Activated CD8-positive, alpha-beta T cell treated with anti-CD3 and anti-CD28 coated beads, Interleukin-2, amount 10 ng/mL, durations not matched to agents 7 days and 5 days (primary cell): ENCODE measurements at regions not wholly inside any gene's neighbourhood (a gene's known extent, or its start where the extent isn't known, plus 50 kb on each side); places are given as distances from the start of the nearest gene placed in this dataset.
"Not testable (repeated sequence)": the region's sequence is repeated elsewhere in the genome, so short reads cannot be mapped to it uniquely, and the experiment has no call there.

ENCODE experiments used
- ATAC-seq: fragments of 150-1000 bp; cut with Tn5 transposase; one replicate; pipeline ENCODE4 v1.10.0; 2021; ENCODE audit warnings: moderate library complexity
- CTCF ChIA-PET: fragments of 350-600 bp; sonication (Branson Sonifier 250); formaldehyde crosslinking; loops from one replicate; lab custom pipeline; 2021; ENCODE audit warnings: antibody characterized with exemption; lab: Charles Lee
- POLR2A ChIA-PET: fragments of 350-600 bp; sonication (Branson Sonifier 250); formaldehyde crosslinking; loops from one replicate; lab custom pipeline; 2021; ENCODE audit warnings: antibody characterized with exemption; lab: Charles Lee
- DNase-seq: peaks from one replicate; pipeline ENCODE4 v3.0.0-alpha.2; 2020
- H3K27ac Mint-ChIP-seq: one replicate; pipeline ENCODE4 v1.8.0; 2021; ENCODE audit warnings: mild to moderate bottlenecking, mixed read lengths
- H3K27me3 Mint-ChIP-seq: one replicate; pipeline ENCODE4 v1.8.0; 2021; ENCODE audit warnings: low read depth, mixed read lengths
- H3K36me3 Mint-ChIP-seq: one replicate; pipeline ENCODE4 v1.8.0; 2021; ENCODE audit warnings: low read depth, mixed read lengths
- H3K4me1 Mint-ChIP-seq: one replicate; pipeline ENCODE4 v1.8.0; 2021; ENCODE audit warnings: low read depth, mixed read lengths
- H3K4me3 Mint-ChIP-seq: one replicate; pipeline ENCODE4 v1.8.0; 2021; ENCODE audit warnings: mild to moderate bottlenecking, mixed read lengths
- H3K9me3 Mint-ChIP-seq: one replicate; pipeline ENCODE4 v1.8.0; 2022; ENCODE audit warnings: mixed read lengths; ENCODE audit not compliant: insufficient read depth

DNA sequence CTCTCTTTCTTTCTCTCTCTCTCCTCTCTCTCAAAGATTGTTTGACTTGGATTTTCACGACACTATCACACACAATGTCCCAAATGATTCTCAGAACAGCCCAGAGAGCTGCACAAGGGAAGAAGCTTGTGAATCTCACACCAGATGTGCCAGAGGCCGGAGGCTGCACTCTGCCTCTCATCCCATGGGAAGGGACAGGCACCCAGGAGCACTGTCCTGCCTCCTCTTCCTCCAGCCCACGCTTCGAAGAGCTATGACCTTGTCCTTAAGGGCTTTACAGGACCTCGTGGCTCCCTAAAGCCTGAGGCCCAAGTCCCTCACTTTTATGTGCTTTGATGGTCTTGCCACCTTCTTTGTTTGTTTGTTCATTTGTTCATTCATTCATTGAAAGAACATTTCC is 267.6 kb downstream of the FAM43A start:
- Mint-ChIP-seq H3K4me1 (no peaks in the 10 kb centered on the region), H3K9me3 (no peaks in the 10 kb centered on the region), H3K27me3 (peaks cover 5% of the 10 kb centered on the region), H3K36me3 (no peaks in the 10 kb centered on the region), H3K27ac (no peak overlapping the region), H3K4me3 (no peak overlapping the region)
- ChIA-PET CTCF (interaction anchor here (1.6 kb wide), 1 partner anchor 271 kb away, joined by 6 read pairs; no protein-coding TSS in a partner anchor), POLR2A (no interaction called here)
- no peak for ATAC-seq
- DNase-seq: no peak

- Mint-ChIP-seq H3K27me3 (no peaks in the 10 kb centered on the region), H3K36me3 (no peaks in the 10 kb centered on the region), H3K4me3 (no peak overlapping the region), H3K4me1 (no peaks in the 10 kb centered on the region), H3K9me3 (no peaks in the 10 kb centered on the region), H3K27ac (no peak overlapping the region)
- DNase-seq (no peak), ATAC-seq (no peak)
- ChIA-PET CTCF (no interaction called here), POLR2A (no interaction called here)
Observed at GRCh38 chr3:194955546-194955945, 269.9 kb downstream of the FAM43A start.

- POLR2A ChIA-PET: no interaction called here
- CTCF ChIA-PET: no interaction called here
- no peak overlapping the region for H3K4me3 Mint-ChIP-seq
- H3K27me3 Mint-ChIP-seq: no peaks in the 10 kb centered on the region
- DNase-seq (no peak), ATAC-seq (no peak)
- no peaks in the 10 kb centered on the region for H3K9me3 Mint-ChIP-seq
- H3K27ac Mint-ChIP-seq: no peak overlapping the region
- no peaks in the 10 kb centered on the region for H3K4me1 Mint-ChIP-seq
- H3K36me3 Mint-ChIP-seq: no peaks in the 10 kb centered on the region
Observed at GRCh38 chr3:194955979-194956696, 270.5 kb downstream of the FAM43A start.

- ChIA-PET CTCF (no interaction called here), POLR2A (no interaction called here)
- Mint-ChIP-seq H3K27me3 (no peaks in the 10 kb centered on the region), H3K4me1 (no peaks in the 10 kb centered on the region), H3K4me3 (no peak overlapping the region), H3K27ac (no peak overlapping the region), H3K36me3 (no peaks in the 10 kb centered on the region), H3K9me3 (no peaks in the 10 kb centered on the region)
- DNase-seq: no peak
- ATAC-seq: no peak
Observed at GRCh38 chr3:194956697-194957396, 271.2 kb downstream of the FAM43A start.

DNA sequence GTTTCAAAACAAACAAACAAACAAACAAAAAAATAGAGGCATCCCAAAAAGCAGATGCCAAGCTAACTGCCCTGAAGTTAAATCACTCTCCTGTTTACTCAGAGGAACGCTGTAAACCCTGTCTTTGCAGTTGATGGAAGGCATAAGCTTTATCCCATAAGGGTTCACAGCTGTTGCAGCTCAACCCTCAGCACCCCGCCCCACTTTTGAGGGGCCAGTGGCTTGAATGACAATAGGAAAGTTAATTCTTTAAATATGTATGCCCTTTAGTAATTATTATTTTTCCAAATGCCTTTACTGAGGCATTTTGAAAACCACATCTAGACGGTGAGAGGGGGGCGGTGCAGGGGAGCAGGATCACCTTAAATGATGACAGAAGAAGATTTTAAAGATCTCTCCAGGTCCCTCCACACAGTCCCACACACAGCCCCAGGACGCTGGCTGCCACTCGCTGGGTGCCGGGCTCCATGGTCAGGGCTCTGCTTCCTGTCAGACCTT is 272.1 kb downstream of the FAM43A start:
- CTCF ChIA-PET: no interaction called here
- POLR2A ChIA-PET: no interaction called here

DNA sequence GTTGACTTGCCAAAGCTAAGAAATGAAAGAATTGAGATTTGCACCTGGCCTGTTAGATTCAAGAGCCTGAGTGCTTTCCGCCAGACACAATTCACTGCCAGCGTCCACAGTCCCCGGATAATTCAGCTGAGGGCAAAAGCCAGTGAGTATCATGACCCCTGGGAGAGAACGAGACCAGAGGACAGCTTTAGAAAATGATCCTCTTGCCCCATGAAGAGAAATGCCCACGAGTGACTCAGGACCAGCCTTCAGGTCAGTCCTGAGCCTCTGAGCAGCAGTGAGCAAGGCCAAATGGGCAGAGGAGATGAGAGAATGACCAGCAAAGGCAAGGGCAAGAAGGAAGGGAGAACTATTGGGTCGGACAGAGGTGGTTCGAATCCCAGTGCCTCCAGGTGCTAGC is 273.5 kb downstream of the FAM43A start:
- Mint-ChIP-seq H3K36me3 (no peaks in the 10 kb centered on the region), H3K27me3 (no peaks in the 10 kb centered on the region), H3K27ac (no peak overlapping the region), H3K4me3 (no peak overlapping the region), H3K9me3 (no peaks in the 10 kb centered on the region), H3K4me1 (no peaks in the 10 kb centered on the region)
- ATAC-seq (no peak), DNase-seq (no peak)
- CTCF ChIA-PET: interaction anchor here (1.4 kb wide), 1 partner anchor 277 kb away, joined by 3 read pairs; no protein-coding TSS in a partner anchor
- POLR2A ChIA-PET: interaction anchor here (0.6 kb wide), 1 partner anchor 27 kb away, joined by 4 read pairs; no protein-coding TSS in a partner anchor

More for the DNA sequence above, 272.1 kb downstream of the FAM43A start:
- Mint-ChIP-seq H3K36me3 (no peaks in the 10 kb centered on the region), H3K4me3 (no peak overlapping the region), H3K27ac (no peak overlapping the region), H3K9me3 (no peaks in the 10 kb centered on the region), H3K27me3 (no peaks in the 10 kb centered on the region), H3K4me1 (no peaks in the 10 kb centered on the region)
- DNase-seq: no peak
- ATAC-seq: no peak

DNA sequence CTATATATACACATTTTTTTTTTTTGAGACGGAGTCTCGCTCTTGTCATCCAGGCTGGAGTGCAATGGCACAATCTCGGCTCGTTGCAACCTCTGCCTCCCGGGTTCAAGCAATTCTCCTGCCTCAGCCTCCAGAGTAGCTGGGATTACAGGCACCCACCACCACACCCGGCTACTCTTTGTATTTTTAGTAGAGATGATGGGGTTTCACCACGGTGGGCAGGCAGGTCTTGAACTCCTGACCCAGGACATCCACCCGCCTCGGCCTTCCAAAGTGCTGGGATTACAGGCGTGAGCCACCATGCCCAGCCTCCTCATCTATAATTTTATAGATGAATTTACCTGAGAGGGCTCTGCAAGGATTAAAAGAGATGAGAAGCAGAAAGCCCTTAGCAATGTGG is 274.0 kb downstream of the FAM43A start:
- H3K27ac Mint-ChIP-seq, DNase-seq, H3K36me3 Mint-ChIP-seq, ATAC-seq, H3K27me3 Mint-ChIP-seq, H3K4me3 Mint-ChIP-seq, H3K9me3 Mint-ChIP-seq, H3K4me1 Mint-ChIP-seq: not testable (repeated sequence)
- CTCF ChIA-PET: interaction anchor here (1.4 kb wide), 1 partner anchor 277 kb away, joined by 3 read pairs; no protein-coding TSS in a partner anchor
- POLR2A ChIA-PET: interaction anchor here (0.6 kb wide), 1 partner anchor 27 kb away, joined by 4 read pairs; no protein-coding TSS in a partner anchor

GRCh38 chr3:194960446-194961032 is 274.9 kb downstream of the FAM43A start:
- no peak for DNase-seq
- Mint-ChIP-seq H3K27ac (no peak overlapping the region), H3K4me3 (no peak overlapping the region), H3K9me3 (no peaks in the 10 kb centered on the region), H3K27me3 (peaks cover 1% of the 10 kb centered on the region), H3K4me1 (no peaks in the 10 kb centered on the region), H3K36me3 (no peaks in the 10 kb centered on the region)
- POLR2A ChIA-PET: no interaction called here
- ATAC-seq: no peak
- CTCF ChIA-PET: no interaction called here

DNA sequence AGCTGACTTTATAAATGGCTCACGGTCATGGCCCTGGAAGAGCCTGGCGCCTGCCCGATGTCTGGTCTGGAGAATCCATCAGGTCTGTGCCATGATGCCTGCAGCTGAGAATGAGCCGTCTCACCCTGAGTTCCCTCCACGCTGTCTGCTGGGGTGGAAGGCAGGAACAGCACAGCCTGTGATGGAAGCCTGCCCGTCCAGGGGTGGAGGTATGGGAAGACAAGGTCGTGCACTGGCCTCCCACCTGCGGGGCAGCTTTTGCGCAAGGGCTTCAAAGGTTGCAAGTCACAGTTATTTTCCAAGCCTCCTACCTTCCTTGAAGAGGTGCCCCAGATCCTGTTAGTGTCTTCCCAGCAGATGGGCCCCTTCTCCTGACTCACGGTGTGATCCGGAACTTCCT is 275.5 kb downstream of the FAM43A start:
- no peaks in the 10 kb centered on the region for H3K36me3 Mint-ChIP-seq
- ATAC-seq: no peak
- H3K27ac Mint-ChIP-seq: no peak overlapping the region
- no peak overlapping the region for H3K4me3 Mint-ChIP-seq
- ChIA-PET CTCF (no interaction called here), POLR2A (no interaction called here)
- no peaks in the 10 kb centered on the region for H3K9me3 Mint-ChIP-seq
- peaks cover 2% of the 10 kb centered on the region for H3K27me3 Mint-ChIP-seq
- no peaks in the 10 kb centered on the region for H3K4me1 Mint-ChIP-seq
- no peak for DNase-seq

DNA sequence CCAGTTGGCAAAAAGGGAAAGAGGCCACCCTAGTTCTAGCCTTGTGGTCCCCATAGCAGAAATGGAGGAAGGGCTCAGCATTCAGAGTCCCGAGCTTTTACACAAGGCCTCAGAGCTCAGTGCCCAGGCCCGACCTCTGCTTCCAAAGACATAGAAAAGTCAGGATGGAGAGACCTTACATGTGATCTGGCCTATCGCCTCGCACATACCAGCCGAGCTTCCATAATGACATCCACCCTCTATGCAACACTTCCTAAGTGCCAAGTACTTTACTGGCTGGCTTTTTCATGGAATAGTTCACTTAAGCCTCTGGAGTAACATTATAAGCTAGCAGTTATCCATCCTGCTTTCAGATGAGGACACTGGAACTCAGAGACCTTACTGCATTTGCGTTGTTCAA is 275.9 kb downstream of the FAM43A start:
- H3K36me3 Mint-ChIP-seq: no peaks in the 10 kb centered on the region
- ChIA-PET POLR2A (no interaction called here), CTCF (no interaction called here)
- H3K4me3 Mint-ChIP-seq: no peak overlapping the region
- ATAC-seq (no peak), DNase-seq (no peak)
- peaks cover 2% of the 10 kb centered on the region for H3K27me3 Mint-ChIP-seq
- H3K4me1 Mint-ChIP-seq: no peaks in the 10 kb centered on the region
- H3K27ac Mint-ChIP-seq: no peak overlapping the region
- H3K9me3 Mint-ChIP-seq: no peaks in the 10 kb centered on the region

DNA sequence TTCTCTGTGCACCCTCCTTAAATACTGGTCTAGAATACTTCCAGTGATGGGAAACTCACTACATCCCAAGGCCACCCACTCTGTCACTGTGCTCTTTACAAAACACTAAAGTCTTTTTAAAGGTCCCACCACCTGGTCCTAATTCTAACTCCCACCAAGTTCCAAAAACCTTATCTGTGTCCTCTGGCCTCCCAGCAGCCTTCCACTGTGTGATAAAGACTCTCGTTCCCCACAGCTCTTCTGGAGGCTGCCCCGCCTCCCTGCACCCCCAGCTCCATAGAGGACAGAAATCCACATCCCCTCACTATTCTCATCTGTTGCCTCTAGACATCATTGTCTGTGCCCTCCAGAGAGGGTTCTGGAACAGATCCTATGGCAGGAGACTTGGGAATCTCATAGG is 276.4 kb downstream of the FAM43A start:
- Mint-ChIP-seq H3K4me3 (no peak overlapping the region), H3K27ac (no peak overlapping the region), H3K4me1 (no peaks in the 10 kb centered on the region), H3K9me3 (no peaks in the 10 kb centered on the region), H3K27me3 (peaks cover 2% of the 10 kb centered on the region), H3K36me3 (no peaks in the 10 kb centered on the region)
- ChIA-PET POLR2A (no interaction called here), CTCF (no interaction called here)
- DNase-seq: no peak
- ATAC-seq: no peak

- no peak for DNase-seq
- Mint-ChIP-seq H3K4me3 (no peak overlapping the region), H3K4me1 (no peaks in the 10 kb centered on the region), H3K27ac (no peak overlapping the region), H3K36me3 (no peaks in the 10 kb centered on the region), H3K9me3 (no peaks in the 10 kb centered on the region), H3K27me3 (peaks cover 6% of the 10 kb centered on the region)
- CTCF ChIA-PET: no interaction called here
- POLR2A ChIA-PET: no interaction called here
- ATAC-seq: no peak
Observed at GRCh38 chr3:194964809-194965208, 279.1 kb downstream of the FAM43A start.
